Left kidney (tissue), 1 donor: ENCODE measurements at regions not wholly inside any gene's neighbourhood (a gene's known extent, or its start where the extent isn't known, plus 50 kb on each side); places are given as distances from the start of the nearest gene placed in this dataset.

ENCODE experiments used
- DNase-seq: peaks from one replicate; pipeline ENCODE4 v3.0.0-alpha.2; 2013

DNA sequence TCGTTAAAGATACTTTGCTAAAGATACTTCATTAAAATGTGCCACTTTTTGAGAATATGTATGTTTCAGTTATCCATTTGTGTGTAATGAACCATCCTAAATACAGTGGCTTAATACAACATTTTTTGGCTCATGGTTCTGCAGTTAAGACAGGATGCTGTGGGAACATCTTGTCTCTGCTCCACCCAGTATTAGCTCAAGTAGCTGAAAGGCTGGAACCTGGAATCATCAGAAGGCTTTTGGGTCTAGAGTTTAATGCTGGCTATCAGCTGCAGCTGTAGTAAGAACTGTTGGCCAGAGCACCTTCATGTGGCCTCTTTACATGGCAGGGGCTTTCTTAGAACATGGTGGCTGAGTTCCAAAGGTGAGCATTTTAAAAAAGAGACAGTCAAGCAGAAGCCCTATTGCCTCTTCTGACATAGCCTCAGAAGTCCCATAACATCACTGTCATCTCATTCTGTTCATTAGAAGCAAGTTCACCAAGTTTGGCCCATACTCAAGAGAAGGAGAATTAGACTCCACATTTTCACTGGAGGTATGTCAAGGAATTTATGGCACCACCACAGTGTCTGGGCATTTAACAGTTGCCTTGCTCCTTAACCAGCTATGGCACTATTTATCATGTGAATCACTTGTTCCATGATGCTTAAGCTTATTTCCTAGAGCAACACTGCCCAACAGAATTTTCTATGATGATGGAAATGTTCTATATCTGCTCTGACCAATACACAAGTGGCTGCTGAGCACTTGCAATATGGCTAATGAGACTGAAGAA lies 70.4 kb upstream of the PDZRN3 start:
- DNase-seq = no peak

DNA sequence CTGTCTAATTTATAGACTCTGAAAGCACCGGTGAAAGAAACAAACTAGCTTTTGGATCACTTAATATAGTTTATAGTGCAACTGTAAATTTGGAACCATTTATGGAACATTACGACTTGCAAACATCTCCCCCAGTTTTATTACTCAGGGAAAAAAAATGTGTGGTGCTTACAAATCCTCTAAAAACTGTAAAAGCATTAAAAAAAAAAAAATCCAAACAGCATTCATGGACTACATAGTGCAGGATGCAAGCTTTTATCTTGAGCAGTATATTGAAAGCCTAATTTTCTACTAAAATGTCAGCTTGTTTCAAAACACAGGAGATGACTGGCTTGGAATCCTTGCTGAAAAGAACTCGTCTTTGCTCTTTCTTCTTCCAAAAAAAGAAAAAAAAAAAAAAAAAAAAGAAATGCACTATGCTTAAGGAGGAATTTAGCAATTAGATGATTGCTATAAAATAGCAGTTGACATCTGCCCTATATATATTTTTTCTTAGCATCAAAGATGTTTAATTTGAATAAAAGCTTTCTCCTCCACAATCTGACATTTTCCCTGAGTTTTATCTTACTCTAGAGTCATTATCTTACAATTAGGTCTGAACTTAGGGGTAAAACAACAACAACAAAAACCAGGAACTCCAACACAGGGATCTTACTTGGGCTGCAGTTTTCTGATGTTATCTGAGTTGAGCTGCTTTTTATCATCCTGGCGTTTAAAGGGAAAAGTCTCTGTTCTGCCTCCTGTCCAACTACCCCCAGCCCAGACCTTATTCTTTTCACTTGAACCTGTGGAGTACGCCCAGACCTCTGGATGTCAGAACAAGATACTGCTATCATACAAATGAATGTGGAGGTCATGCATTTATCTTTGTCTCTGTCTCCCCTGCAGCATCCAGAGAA lies 62.6 kb upstream of the PDZRN3 start:
- no peak for DNase-seq

DNA sequence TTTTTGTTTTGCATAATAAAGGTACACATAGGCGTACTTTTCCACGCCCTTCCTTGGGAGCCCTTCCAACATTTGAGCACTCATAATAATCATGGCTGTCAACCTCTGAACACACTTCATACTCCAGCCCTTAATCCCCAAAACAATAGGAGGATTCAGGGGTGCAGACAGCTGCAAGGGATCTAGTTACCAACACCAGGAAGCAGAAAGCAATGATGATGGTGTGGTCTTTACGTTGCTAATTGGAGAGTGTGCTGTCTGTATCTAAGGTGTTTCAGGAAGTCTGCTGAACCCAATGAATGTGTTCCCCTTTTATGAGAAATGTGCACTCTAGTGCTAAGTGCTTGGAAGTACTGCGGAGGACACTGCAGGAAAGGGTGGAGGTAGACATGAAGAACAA lies 60.3 kb upstream of the PDZRN3 start:
- DNase-seq = no peak

DNA sequence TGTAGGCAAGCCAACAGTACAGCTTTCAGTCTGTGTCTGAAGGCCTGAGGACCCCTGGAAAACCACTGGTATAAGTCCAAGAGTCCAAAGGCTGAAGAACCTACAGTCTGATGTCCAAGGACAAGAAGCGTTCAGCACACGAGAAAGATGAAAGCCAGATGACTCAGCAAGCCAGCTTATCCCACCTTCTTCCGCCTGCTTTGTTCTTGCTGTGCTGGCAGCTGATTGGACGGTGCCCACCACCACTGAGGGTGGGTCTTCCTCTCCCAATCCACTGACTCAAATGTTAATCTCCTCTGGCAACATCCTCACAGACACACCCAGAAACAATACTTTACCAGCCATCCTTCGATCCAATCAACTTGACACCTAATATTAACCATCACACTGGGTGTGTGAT lies 59.0 kb upstream of the PDZRN3 start:
- no peak for DNase-seq

DNA sequence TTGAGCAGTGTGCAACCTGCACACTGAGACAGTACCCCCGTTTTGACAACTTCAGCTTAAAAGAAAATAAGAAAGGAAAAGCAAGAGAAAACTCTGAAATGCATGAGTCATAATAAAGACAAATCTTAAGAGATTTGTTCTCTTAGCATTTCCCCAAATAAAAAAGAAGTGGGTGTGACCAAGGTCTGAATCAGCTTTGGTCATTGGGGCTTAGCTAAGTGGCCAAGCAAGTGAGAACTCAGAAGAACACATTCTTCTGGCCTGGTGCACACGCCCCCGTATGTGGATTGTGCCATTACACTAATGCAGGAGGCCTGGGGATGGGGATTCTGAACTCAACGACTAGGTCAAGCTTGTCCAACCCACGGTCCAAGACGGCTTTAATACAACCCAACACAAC lies 56.9 kb upstream of the PDZRN3 start:
- no peak for DNase-seq

DNA sequence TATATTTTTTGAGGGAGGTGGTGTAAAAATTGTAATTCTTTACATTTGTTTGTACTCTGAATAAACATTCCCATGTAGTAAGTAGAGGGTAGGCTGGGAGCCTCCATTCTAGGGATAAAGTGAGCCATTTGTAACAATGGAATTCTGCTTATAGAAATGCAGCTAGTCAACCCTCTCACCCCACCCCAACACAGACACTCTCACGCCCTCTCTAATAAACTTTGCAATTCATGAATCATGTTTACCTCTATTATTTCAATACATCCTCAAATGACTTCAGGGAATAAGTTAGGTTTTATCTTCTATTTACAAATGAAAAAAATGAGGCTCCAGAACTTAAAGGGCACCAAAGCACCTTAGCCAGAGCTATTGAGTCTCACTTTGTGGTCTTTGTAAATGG lies 56.5 kb upstream of the PDZRN3 start:
- no peak for DNase-seq

DNA sequence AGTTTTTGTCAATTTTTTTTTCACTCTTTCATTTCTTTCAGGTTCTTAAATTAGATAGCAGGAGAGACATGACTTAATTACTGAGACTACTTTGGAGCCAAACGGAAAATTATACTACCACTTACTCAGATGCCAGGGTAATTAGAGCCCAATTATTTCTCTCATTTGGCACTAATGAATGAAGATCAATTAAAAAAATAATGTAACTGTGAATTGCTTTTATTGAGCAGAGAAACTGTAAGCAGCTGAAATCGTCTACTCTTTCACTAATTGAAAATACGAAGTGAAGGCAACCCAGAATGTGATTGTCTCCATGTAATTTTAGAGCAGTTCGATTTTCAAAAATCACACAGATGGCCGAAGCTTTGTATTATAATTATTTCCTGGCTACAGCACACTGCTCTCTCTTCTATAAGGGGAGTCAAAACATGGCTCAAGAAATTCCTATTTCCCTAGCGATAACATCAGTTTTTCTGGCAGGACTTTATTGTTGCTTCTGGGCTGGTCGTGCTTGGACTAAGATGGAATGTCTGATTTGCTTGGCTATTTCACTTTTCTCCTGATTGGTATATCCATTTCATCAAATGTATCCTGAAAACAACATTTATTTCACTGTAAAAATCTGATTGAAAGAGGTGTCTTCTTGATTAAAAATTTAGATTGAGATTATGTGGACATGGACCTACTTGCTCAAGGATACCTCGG lies 55.8 kb upstream of the PDZRN3 start:
- DNase-seq = no peak

DNA sequence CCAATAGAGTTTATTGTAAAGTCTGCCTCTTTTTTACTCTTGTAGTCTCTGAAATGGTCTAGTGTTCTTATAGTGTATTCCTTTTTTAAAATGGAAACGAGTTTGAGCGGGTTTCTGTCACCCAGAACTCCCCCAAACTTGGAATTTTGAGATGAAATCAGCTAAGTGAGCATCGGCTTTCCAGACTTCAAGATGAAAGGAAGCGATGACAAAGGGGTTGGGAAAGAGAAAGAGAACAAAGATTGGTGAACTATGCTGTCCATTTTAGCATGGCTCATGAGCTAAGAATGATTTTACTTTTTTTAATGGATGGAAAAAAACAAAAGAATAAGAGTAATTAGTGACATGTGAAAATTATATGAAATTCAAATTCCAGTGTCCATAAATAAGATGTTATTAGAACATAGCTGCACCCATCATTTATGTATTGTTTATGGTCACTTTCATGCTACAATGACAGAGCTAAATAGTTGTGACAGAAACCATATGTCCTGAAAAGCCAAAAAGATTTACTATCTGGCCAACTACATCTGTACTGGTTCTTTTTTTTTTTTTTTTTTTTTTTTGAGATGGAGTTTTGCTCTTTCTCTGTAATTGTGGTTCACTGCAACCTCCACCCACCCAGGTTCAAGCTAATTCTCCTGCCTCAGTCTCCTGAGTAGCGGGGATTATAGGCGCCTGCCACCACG lies 52.7 kb upstream of the PDZRN3 start:
- DNase-seq = no peak
